Jurkat, Clone E6-1 (cell line): ENCODE measurements at regions not wholly inside any gene's neighbourhood (a gene's known extent, or its start where the extent isn't known, plus 50 kb on each side); places are given as distances from the start of the nearest gene placed in this dataset.

Source experiments
- DNase-seq: peaks from one replicate; pipeline ENCODE4 v3.0.0-alpha.2; 2011; ENCODE audit warnings: low read depth, low spot score
- H3K4me3 ChIP-seq: 2 replicates; pipeline ENCODE4 v1.5.1; 2011; ENCODE audit warnings: mild to moderate bottlenecking, low read length, control low read depth, moderate library complexity

- no peak for DNase-seq
- H3K4me3 ChIP-seq: no peak overlapping the region
Observed at GRCh38 chr3:72579581-72580245, 268.5 kb downstream of the SHQ1 start.

GRCh38 chr3:72579191-72579580, 269.1 kb downstream of the SHQ1 start:
- H3K4me3 ChIP-seq: no peak overlapping the region
- no peak for DNase-seq

GRCh38 chr3:72577190-72577589, 271.1 kb downstream of the SHQ1 start:
- DNase-seq: no peak
- no peak overlapping the region for H3K4me3 ChIP-seq

- DNase-seq: no peak
Observed at GRCh38 chr3:72576563-72576962, 271.7 kb downstream of the SHQ1 start.

GRCh38 chr3:72574144-72574543, 274.1 kb downstream of the SHQ1 start:
- H3K4me3 ChIP-seq: no peak overlapping the region
- no peak for DNase-seq

More at GRCh38 chr3:72576563-72576962, 271.7 kb downstream of the SHQ1 start:
- no peak overlapping the region for H3K4me3 ChIP-seq

- no peak overlapping the region for H3K4me3 ChIP-seq
- DNase-seq: no peak
Observed at GRCh38 chr3:72573051-72573450, 275.2 kb downstream of the SHQ1 start.

- DNase-seq: no peak
- H3K4me3 ChIP-seq: no peak overlapping the region
Observed at GRCh38 chr3:72572489-72573007, 275.7 kb downstream of the SHQ1 start.

GRCh38 chr3:72571638-72572114, 276.6 kb downstream of the SHQ1 start:
- H3K4me3 ChIP-seq: no peak overlapping the region
- no peak for DNase-seq

GRCh38 chr3:72571052-72571451, 277.2 kb downstream of the SHQ1 start:
- DNase-seq: no peak

GRCh38 chr3:72569754-72570440, 278.3 kb downstream of the SHQ1 start:
- no peak overlapping the region for H3K4me3 ChIP-seq
- DNase-seq: no peak

More at GRCh38 chr3:72571052-72571451, 277.2 kb downstream of the SHQ1 start:
- no peak overlapping the region for H3K4me3 ChIP-seq

GRCh38 chr3:72568083-72568482, 280.2 kb downstream of the SHQ1 start:
- H3K4me3 ChIP-seq: no peak overlapping the region
- DNase-seq: no peak

GRCh38 chr3:72567474-72567873, 280.8 kb downstream of the SHQ1 start:
- DNase-seq: no peak
- no peak overlapping the region for H3K4me3 ChIP-seq

GRCh38 chr3:72565593-72565992, 282.7 kb downstream of the SHQ1 start:
- DNase-seq: no peak
- H3K4me3 ChIP-seq: no peak overlapping the region

GRCh38 chr3:72563690-72564370, 284.4 kb downstream of the SHQ1 start:
- DNase-seq: no peak
- no peak overlapping the region for H3K4me3 ChIP-seq

GRCh38 chr3:72560846-72561675, 287.2 kb downstream of the SHQ1 start:
- H3K4me3 ChIP-seq: no peak overlapping the region
- no peak for DNase-seq

- no peak overlapping the region for H3K4me3 ChIP-seq
- no peak for DNase-seq
Observed at GRCh38 chr3:72559385-72559784, 288.9 kb downstream of the SHQ1 start.

- no peak overlapping the region for H3K4me3 ChIP-seq
- no peak for DNase-seq
Observed at GRCh38 chr3:72558001-72558400, 290.2 kb downstream of the SHQ1 start.

GRCh38 chr3:72555714-72556113, 292.5 kb downstream of the SHQ1 start:
- H3K4me3 ChIP-seq: no peak overlapping the region
- DNase-seq: no peak

GRCh38 chr3:72554689-72555088, 293.6 kb downstream of the SHQ1 start:
- no peak for DNase-seq
- no peak overlapping the region for H3K4me3 ChIP-seq
